ENCODE measurements at regions not wholly inside any gene's neighbourhood (a gene's known extent, or its start where the extent isn't known, plus 50 kb on each side); places are given as distances from the start of the nearest gene placed in this dataset.

DNA sequence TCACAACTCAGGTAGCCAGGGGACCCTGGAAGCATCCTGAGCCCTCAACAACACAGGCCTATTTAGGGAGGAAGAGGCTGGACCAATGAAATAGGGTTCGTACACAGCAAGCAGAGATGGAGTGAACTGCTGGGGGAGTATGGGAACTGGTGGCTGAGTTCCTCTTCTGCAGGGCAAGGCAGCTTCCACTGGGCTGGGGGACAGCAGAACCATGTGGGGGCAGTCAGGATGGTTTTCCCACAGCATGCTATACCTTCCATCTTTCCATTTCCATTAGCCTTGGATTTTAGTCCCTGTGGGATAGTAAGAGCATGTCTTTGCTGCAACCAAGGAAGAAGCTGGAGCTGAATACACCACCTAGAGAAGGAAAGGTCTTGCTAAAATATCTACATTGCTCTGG lies 370.6 kb downstream of the CCSER2 start:
- H4K5ac ChIP-seq (ENCODE audit: insufficient read length, low read depth, low read length) = no peak overlapping the region
- no peak overlapping the region for H2BK12ac ChIP-seq (ENCODE audit: insufficient read length, low read depth, low read length)
- no peak overlapping the region for H2BK5ac ChIP-seq (ENCODE audit: insufficient read length, low read length)
- H3K4me1 ChIP-seq (ENCODE audit: insufficient read depth, low read length) = no peaks in the 10 kb centered on the region
- Mint-ChIP-seq H3K36me3 (ENCODE audit: insufficient read depth in 1 of 3, low read depth in 3 of 3) (no peaks in the 10 kb centered on the region), H3K4me1 (peaks cover 5 to 9% of the 10 kb centered on the region in 2 experiments; a peak in 3 of 4 replicates), H3K4me3 (no peak overlapping the region), H3K9me3 (no peaks in the 10 kb centered on the region), H3K27ac (no peak overlapping the region), H3K27me3 (ENCODE audit: low read depth) (no peaks in the 10 kb centered on the region; the same call in 1 of the 2 replicates)
- no peak overlapping the region for H3K18ac ChIP-seq (ENCODE audit: insufficient read length, low read depth, low read length)
- no peak overlapping the region for H2AK5ac ChIP-seq (ENCODE audit: insufficient read length, low read length)
- no CpG with 5 or more reads among the region's 1 CpG for WGBS (ENCODE audit: extremely low coverage, insufficient read length, low lambda C conversion rate)
- no peaks in the 10 kb centered on the region for H3K9me3 ChIP-seq (ENCODE audit: control insufficient read depth, low read depth, low read length)
- no peak overlapping the region for H3K27ac ChIP-seq (ENCODE audit: insufficient read length, low read depth, low read length)
- H4K8ac ChIP-seq (replicated peaks; ENCODE audit: insufficient read length, low read depth, low read length) = no peak overlapping the region
- TF ChIP-seq, protein P1, sequence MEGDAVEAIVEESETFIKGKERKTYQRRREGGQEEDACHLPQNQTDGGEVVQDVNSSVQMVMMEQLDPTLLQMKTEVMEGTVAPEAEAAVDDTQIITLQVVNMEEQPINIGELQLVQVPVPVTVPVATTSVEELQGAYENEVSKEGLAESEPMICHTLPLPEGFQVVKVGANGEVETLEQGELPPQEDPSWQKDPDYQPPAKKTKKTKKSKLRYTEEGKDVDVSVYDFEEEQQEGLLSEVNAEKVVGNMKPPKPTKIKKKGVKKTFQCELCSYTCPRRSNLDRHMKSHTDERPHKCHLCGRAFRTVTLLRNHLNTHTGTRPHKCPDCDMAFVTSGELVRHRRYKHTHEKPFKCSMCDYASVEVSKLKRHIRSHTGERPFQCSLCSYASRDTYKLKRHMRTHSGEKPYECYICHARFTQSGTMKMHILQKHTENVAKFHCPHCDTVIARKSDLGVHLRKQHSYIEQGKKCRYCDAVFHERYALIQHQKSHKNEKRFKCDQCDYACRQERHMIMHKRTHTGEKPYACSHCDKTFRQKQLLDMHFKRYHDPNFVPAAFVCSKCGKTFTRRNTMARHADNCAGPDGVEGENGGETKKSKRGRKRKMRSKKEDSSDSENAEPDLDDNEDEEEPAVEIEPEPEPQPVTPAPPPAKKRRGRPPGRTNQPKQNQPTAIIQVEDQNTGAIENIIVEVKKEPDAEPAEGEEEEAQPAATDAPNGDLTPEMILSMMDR (conservative IDR thresholded peaks at IDR 0.05) = no peak
- no peaks in the 10 kb centered on the region for H3K79me2 ChIP-seq (ENCODE audit: insufficient read depth, low read length)
- no peaks in the 10 kb centered on the region for H3K27me3 ChIP-seq (ENCODE audit: insufficient read depth, low read length)
- no peak overlapping the region for H3K23ac ChIP-seq (ENCODE audit: insufficient read length, low read depth, low read length)
- H2AFZ ChIP-seq (ENCODE audit: low read length) = no peak overlapping the region
- H3K9ac ChIP-seq (ENCODE audit: extremely low read depth, insufficient read length, low read length) = no peak overlapping the region
- no peak overlapping the region for H2BK20ac ChIP-seq (ENCODE audit: low read depth, low read length, poor library complexity, severe bottlenecking)
- H3K4me2 ChIP-seq (ENCODE audit: insufficient read depth, insufficient read length, low read length) = no peak overlapping the region
- H3K14ac ChIP-seq (ENCODE audit: insufficient read depth, low read length) = no peak overlapping the region
- no peaks in the 10 kb centered on the region for H3K23me2 ChIP-seq (ENCODE audit: insufficient read length, low read depth, low read length, poor library complexity, severe bottlenecking)
- no peak overlapping the region for H2BK120ac ChIP-seq (ENCODE audit: low read depth, low read length, poor library complexity, severe bottlenecking)
- no peak overlapping the region for H3K4ac ChIP-seq (ENCODE audit: low read depth, low read length)
- H3K56ac ChIP-seq (ENCODE audit: insufficient read length, low read depth, low read length) = no peak overlapping the region
- no peak for DNase-seq
- no peak overlapping the region for H3T11ph ChIP-seq (ENCODE audit: low read length)
- no peak overlapping the region for H2BK15ac ChIP-seq (ENCODE audit: low read depth, low read length)
- no peak overlapping the region for H4K91ac ChIP-seq (ENCODE audit: insufficient read length, low read depth, low read length)
- H4K20me1 ChIP-seq (ENCODE audit: control insufficient read depth, insufficient read depth, insufficient read length) = no peaks in the 10 kb centered on the region
- no peaks in the 10 kb centered on the region for H3K79me1 ChIP-seq (ENCODE audit: insufficient read depth, low read depth, low read length, poor library complexity, severe bottlenecking)

All from H9 (cell line).